GM19395 (cell line): ENCODE measurements at regions not wholly inside any gene's neighbourhood (a gene's known extent, or its start where the extent isn't known, plus 50 kb on each side); places are given as distances from the start of the nearest gene placed in this dataset.

Experiments used
- ATAC-seq: cut with Tn5 transposase; IDR thresholded peaks from one replicate; pipeline ENCODE4 v1.9.1; 2021; ENCODE audit warnings: mild to moderate bottlenecking, moderate library complexity; ENCODE audit not compliant: unreplicated experiment

DNA sequence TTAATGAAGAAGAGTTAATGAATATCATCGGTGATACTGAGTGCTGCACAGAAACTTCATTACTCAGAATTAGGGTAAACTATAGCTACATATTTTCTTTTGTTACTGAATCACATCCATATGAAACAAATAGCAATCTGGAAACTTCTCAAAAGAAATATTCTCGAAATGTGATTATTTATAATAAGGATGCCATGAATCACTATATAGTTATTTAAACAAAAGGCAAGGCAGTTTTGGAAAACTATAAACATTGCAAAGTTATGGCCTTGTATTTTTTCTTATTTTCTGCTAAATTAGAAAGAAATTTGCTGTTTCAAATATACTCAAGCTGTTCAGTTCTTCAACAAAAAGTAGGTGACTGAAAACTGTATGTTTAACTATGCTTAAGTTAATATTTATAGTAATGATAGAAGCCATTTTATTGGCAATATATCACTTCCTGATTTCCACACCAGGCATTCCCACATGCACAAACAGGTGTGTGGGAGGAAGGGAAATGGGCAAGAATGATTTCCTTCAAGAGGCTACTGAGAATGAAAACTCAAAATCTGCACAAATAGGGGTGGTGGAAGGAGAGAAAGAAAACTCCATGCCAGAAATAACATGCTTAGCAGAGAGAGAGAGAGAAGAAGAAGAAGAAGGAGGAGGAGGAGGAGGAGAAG, 74.5 kb upstream of the FRY start:
- ATAC-seq, result no peak

DNA sequence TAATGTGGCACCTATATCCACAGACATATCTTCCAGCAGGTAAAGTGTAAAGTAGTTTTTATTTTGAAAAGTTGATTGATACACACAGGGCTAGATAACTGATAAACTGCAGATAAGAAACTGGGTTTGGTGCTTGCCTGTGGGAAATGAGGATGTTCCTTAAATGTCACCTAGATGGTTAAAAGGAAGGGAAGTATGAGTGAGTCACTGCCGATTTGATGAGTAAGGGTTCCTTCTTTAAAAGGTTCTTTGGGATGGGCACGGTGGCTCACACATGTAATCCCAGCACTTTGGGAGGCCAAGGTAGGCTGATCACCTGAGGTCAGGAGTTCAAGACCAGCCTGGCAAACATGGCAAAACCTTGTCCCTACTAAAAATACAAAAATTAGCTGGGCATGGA, 73.8 kb upstream of the FRY start:
- ATAC-seq, result no peak

DNA sequence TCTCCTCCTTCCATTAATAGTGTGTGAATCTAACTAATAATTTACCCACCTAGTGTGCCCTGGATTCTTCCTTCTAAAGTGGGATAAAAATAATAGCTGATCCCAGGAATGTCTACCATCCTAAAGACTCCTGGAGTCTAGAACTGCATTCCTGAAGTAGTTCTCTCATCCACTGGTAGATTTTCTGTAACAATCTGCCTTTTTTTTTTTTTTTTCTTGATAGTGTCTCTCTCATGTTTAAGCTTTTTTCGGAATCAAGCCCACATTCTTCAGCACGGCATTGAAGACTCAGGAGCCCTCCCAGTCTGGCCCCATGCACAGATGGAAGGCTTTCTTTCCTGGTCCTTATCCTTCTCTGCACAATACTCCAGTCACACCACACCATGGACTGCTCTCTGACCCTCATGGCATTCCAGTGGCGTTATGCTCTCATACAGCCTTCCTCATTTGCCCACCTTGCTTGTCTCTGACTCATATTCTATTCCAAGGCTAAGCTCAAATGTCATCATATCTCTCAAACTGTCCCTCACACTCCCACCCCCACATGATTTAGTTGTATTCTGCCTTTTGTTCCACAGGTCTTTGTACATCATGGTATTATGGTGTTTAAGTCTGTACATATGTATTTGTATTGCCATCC, 68.7 kb upstream of the FRY start:
- no peak for ATAC-seq

DNA sequence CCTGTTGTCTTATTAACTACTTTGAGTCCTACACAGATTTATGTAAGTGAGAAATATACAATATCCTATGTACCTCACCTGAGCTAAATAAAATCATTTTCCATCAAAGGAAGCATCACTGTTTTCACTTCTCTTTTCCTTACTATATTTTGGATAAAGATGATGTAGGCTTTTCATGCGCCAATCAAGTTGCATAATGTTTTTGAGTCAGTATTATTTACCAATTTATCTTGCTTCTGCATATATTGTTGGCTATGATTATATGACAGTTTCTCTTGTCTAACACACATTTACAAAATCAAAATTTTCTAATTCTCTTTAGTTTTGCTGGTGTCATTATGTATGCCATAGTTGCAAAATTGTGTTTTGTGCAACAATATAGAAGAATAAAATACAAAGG, 67.9 kb upstream of the FRY start:
- no peak for ATAC-seq

DNA sequence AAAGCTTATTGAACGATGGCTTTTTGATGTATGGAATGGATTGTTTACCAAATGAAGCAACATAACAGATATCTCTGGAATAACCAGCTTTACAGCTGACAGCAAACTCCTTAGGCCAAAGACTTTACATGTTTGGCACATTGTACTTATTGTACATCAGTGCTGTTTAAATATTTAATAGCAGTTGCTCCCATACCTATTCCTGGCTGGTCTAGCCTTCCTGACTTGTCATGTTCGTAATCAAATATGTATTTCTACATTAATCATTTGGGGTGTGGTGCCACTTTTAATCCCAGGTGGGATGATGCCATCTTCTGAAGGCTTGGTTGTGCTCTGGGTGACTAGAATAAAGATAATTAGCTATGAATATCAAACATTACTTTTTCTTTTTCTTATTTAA, 67.4 kb upstream of the FRY start:
- ATAC-seq, result no peak

DNA sequence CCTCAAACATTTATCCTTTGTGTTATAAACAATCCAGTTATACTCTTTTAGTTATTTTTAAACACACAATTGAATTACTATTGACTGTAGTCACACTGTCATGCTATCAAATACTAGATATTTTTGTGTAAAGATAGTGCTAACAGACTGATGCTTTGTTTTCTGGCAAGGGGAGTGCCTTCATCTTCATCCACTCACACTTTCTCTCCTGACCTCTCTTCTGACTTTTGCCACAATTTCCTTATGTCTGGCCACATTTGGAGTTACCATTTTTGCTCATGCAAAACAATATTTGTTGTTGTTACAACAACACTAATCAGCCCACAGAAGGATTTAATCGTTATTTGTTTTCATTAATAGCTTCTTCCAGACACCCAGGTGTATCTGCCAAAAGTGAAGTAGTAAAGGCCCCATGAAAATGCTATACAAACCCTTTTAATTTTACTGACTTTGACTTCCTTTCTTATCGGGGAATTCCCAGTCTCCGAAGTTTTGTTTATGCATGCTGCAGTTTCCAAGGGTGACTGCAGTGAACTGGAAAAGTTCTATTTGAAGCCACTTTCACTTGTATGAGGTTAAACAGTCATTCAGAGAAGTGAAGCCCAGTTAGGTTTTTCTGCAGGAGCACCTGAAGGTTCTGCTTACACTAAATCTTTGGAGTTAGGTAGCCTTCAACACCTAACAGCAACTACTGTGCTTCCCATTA, 66.1 kb upstream of the FRY start:
- ATAC-seq, result peak; percentile 97

DNA sequence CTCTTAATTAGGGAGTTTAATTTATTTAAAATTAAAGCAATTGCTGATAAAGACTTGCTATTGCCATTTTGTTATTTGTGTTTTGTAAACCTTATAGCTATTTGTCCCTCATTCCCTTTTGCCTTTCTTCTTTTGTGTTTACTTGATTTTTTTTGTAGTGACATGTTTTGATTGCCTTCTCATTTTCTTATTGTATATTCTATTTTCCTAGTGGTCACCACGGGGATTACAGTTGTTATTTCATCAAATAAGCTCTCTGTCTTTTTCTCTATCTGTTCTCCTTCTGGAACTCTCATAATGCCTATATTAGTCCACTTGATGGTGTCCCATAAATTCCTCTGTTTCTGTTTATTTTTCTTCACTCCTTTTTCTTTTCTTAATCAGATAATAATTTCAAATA, 64.4 kb upstream of the FRY start:
- ATAC-seq, result no peak

DNA sequence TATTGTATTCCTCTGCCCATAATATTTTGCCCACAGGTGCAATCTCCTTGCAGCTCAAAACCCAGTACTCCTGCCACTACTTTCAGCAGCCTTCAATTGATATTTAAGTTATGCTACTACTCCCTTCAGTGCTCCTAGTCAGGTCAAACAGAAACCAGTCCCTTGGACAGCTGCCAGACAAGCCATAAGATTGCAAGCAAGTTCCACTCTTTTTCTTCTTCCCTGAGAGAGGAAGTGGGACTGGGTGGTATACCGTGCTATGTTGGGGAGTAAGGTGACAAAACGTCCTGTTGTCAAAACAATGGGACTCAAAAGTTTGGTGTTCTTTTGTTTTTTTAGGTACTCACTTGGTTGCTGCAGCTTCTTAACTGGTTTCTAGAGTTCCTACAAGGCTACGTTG, 63.1 kb upstream of the FRY start:
- no peak for ATAC-seq

DNA sequence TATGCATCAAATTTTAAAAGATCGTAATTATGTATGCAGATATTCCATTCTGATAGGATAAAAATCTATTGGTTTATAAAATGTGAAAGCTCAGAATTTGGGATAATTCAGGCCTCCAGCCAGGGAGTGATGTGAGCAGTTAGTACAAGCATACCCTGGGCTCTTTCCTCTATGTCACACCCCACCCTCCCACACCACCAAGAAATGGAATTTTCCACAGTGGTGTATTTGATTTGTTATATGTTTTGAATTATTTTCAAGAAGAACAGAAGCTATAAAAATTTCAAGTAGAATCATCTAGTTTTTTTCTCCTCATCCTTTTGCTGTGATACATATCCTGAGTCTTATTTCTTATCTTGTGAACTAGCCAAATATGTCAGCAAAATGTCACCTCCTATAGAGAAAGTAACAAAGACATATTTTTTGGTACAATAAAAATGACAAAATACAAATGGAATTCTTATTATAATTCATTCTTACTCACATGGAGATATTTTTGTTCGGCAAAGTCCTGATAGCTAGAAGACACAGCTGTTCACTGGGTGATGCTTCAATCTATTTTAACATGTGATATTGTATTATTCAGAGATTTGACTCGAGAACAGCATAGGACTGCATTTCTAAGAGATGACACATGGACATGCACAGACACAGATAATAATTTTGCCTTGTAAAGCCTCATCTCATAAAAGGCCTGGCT, 61.2 kb upstream of the FRY start:
- ATAC-seq, result no peak

DNA sequence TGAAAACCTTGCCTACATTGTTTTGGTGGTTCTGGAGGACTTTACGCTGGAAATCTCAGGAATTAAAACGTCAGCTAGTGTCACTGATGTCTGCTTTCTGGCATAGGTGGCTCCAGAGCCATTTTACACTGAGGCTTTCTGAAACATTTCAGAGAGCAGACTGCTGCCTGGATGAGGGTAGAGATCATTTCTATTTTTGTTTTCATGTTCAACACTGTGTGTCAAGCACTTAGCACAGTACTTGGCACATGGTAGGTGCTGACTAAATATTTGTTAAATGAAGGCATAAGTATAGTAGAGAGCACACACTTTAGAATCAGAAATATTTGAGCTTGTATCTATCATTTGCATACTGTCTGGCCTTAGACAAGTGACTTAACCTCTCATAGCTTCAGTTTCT, 59.1 kb upstream of the FRY start:
- no peak for ATAC-seq

DNA sequence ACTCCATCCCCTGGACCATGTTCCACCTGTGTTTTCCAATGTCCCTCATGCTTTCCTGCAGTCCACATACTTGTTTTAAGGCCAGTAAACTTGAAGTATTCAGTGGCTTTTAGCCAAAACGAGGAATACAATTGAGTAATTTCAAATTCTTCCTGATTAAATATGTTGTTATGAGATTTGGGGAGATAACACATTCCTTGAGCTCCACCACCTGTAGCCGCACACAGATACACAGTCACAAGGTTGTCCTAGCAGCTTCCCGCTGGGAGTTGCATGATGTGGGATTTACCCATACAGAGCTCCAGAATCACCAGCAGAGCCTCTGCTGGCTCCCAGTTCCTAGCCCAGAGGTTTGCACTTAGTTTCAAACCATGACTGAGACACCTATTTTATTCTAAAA, 53.6 kb upstream of the FRY start:
- ATAC-seq, result no peak

DNA sequence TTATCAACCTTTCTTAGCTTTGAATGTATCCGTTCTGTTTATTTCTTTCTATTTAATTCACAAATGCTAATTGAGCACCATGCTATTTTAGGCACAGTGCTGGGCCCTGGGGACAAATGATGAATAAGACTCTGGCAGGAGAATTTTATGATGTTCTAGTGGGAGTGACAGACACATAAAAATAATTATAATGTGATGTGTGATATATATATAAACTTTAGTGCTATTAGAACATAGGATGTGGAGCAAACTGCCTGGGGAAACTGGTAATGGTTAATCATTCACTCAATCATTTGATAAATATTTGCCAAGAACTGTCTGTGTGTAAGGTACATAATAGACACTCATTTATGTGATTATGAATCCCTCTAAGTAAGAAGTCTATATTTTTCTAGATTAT, 50.7 kb upstream of the FRY start:
- ATAC-seq, result no peak
